GM21723 (cell line): ENCODE measurements at regions not wholly inside any gene's neighbourhood (a gene's known extent, or its start where the extent isn't known, plus 50 kb on each side); places are given as distances from the start of the nearest gene placed in this dataset.

Experiments used
- ATAC-seq: cut with Tn5 transposase; IDR thresholded peaks from one replicate; pipeline ENCODE4 v1.9.1; 2021; ENCODE audit warnings: mild to moderate bottlenecking, moderate library complexity; ENCODE audit not compliant: unreplicated experiment

DNA sequence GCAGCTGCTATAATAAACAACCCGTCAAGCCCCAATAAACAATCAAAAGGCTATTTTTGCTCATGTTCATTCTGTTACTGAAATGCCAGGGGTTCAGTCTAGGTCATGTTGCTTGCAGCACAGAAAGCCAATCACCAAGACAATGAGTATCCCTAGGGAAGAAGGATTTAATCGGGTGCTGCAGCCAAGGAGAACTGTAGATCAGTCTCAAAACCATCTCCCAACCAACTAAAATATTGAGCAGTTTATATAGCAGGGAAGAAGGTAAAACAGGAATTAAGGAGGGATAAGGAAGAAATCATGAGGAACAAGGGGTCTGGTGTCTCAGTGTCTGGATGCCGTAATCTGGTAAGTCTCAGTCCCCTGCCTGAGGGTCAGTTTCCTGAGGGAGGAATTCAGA is 169.5 kb downstream of the BLID start:
- ATAC-seq = no peak

DNA sequence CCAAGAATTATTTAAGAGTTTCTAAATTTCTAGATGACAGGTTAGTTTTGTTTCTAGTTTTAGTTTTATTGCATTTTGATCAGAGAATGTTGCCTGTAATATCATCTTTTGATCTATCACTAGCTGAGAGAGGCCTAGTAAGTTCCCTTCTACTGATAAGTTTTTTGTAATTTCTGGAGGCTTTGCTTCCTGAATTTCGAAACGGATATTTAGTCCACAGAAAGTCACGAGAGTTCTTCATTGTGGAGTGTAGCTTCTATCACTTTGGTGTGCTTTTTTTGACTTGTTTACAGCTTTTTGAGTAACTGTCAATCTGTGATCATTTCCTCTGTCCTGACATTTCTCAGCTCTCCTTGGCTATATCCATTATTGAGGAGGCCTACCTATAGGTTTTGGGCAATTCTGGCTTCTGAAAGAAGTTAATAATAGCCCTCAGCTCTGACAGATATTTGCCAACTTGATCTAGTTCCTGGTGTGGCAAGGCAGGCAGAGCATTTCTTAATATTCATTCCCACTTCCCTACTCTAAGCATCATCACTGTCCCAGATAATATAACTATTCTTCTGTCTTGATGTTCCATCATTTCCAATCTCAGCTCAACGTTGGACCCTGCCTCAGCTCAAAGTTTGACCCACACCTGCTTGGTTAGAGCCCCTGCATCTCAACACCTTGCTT is 171.3 kb downstream of the BLID start:
- no peak for ATAC-seq

DNA sequence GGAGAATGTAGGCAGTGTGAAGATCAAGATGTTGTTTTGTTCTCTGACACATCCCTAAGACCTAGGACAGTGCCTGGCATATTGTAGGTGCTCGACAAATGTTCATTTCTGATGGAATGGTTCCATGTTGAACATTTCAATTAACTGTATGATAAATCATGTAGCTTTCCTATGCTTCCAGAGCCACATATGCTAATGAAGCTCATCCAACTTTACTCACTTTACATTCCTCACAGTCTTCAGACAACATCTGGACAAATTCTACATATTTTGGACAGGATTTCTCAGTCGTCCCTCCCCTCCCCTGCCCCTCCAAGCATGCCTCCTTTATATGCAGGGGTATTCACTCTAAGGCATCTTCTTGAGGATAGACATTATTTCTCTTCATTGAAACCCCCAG is 177.9 kb downstream of the BLID start:
- no peak for ATAC-seq

DNA sequence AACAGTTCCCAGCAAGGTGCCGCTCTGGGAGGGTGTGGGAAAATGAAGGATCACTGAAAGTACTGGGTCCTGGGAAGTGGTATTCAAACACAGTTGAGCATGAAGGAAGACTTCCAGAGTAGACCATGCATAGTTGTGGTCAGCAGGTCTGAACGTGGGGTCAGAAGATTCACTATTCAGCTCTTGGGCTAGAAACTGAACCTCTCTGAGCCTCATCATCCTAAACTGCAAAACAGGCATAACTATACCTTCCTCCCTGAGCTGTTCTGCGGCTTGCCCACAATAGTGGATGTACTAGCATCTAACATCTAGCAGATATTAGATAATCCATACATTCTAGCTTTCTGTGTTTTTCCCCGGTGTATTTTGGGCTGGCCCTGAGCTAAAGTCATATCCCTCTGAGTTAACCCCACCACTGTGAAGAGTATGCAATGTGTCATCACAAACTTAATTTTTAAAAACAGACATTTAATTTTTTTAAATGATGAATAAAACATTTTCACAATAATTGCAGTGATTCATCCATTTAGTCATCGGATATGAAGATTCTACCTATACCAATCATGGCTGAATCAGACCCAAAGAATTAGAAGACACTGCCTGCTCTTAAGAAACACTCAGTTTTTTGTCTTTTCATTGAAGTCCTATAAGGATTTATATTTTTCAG is 179.1 kb downstream of the BLID start:
- ATAC-seq = no peak

DNA sequence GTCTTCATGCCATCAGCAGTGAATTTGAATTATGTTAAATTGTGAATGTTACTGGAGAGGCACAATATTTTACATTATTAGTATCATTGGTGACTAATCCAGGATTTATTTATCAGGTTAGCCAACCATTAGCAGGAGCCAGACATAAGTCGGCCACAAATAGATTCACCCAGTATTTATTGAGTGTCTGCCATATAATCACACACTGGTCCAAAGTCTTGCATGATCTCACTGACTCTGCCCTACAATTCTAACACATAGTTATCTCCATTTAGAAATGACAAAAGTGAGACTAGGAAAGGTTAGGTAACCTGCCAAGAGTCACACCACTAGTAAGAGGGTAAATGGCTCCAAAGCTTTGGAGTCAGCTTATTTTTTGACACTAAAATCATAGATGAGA is 179.6 kb downstream of the BLID start:
- ATAC-seq = no peak

DNA sequence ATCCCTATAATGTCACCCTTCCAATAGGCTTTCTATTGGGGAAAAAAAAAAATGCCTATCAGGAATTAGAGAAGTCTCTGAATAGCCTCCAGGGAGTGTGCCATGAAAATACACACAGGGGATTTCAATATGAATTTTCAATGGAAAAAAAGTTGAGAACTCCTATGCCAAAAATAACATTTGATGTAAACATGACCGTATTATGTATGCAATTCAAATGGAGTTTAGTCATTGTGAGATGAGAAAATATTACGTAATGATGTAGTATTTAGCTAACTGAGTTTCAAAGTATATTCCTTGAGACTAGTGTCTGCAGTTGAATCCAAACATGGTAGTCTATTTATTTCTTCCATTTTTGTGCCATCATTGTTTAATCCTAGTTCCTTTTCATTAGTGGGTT is 182.3 kb downstream of the BLID start:
- no peak for ATAC-seq

DNA sequence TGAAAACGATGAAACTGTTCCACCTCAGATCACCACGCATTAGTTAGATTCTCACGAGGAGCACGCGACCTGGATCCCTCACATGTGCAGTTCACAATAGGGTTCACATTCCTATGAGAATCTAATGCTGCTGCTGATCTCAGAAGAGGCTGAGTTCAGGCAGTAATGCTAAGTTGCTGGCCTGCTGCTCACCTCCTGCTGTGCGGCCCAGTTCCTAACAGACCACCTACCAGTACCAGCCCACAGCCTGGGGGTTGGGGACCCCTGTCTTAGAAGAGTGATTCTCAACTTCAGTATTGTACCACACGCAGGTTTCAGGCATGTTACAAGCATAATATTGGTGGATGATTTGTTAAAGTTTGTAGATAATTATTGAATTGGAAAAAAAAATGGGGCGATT is 182.7 kb downstream of the BLID start:
- ATAC-seq = no peak

DNA sequence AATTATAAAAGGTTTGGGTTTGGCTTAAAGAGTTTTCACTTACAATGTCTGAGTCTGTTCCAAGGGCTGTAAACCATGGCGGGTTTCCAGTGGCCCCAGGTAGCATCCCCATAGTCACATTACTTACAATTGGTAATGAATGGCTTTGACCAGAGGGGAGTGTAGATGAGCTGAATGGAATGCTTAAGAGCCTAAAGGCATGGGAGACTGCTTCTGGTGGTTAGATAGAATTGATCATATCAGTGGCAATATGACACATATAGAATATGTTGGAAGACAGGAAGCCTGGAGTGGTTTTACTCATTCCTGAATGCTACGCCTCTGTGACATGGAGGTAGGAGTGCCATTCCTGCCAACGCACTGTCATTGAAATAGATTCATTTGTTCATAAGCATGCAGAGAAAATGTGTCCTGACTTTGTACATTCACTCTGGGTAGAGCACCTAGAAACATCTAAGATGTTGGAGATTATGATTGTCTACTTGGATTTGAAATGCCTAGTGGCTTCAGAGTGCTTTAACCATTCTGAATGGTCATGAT is 183.3 kb downstream of the BLID start:
- no peak for ATAC-seq

DNA sequence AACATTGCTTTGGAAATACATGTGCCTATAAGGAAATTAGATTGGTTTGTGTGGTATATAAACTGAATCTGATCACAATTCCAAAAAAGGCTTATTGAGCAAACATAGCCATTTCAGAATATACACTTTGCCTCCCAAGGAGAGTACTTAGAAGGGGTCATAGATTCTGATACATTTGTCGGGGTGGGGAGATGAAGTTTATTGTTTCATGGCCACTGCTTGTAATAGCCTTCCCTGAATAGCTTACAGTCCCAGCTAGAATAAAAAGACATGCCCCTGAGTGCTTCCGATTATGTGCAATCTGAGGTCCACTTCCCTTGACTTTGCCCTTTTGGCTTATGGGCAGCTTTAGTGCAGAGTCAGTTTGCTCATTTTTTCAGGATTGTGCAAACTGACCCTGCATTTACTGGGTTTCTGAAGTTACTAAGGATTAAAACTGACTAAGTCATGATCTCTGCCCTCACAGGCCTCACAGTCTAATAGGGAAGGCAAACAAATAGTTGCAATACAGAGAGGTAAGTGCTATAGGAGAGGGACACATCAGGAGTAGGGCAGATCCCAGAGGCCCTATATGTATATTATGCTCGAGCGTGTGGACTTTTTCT is 184.2 kb downstream of the BLID start:
- ATAC-seq = no peak

DNA sequence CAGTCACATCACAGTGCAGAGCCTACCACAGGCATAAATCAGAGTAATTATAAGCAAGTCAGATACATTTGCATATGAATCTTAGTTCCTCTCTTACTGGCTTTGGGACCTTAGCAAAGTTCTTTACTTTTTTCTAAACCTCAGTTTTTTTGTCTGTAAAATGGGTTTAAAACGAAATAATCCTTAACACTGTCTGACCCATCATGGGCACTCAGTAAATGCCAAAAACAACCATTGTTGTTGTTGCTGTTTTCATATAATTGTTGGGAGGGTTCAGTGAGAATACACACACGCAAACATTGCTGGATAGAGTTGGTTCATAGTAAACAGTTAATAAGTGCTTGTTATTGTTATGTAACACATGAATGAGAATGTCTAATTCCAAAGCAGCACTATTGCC is 184.9 kb downstream of the BLID start:
- ATAC-seq = no peak

DNA sequence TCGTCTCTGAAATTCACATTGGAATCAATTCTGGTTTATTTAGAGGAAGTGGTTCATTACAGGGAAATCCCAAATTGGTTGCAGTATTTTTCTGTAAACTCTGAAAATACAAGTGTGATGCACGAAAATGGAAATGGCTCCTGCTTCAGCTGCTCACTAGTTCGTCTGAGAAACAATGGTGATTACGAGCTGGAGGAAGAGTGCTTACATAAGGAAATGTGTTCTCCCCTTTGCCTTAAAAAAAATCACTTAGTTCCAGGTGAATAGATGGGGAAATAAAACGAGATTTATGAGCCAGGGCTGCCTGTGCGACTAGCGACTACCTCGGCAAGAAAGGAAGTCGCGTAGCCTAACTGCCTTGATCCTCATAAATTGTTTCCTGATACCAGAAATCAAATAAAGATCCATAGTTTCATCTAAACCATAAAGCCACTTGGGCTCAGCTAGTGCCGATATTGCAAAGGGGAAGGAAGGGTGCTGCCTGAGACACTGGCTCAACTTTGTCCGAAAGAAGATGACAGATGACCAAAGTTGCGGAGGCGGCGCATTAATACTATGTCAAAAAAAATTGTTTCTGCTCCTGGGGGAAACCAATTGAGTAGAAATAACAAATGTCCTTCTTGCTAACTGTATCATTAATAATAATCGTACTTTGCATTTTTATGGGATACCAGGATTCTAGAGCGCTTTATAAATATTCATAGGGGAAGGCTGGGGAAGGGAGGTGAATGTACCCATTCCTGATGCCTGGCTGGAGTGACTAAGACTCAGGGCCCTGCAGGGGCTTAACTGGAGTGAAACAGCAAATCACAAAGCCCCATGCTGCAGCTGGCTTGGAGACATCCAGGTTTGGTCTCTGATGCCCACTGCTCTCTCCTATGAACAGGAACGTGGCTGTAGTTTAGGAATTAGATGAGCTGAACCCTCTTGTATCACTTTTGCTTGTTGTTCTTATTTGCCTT is 185.7 kb downstream of the BLID start:
- ATAC-seq = no peak

DNA sequence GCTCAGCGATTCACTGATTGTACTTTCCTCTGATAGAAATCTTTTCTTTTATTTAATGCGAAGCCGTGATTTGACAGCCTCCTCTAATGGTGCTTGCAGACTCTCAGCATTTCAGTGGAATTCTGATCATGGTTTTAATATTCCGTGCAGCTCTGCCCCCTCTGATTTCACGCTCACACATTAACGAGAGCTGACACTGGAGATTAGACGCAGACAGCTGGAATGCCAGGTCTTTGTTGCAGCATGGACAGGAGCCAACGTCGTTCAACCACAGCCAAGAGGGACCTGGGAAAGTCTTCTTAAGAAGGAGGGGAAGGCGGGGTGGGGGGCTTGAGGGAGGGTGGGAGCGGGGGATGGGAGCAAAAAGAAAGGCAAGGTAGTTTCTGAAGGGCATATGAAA is 186.4 kb downstream of the BLID start:
- no peak for ATAC-seq

DNA sequence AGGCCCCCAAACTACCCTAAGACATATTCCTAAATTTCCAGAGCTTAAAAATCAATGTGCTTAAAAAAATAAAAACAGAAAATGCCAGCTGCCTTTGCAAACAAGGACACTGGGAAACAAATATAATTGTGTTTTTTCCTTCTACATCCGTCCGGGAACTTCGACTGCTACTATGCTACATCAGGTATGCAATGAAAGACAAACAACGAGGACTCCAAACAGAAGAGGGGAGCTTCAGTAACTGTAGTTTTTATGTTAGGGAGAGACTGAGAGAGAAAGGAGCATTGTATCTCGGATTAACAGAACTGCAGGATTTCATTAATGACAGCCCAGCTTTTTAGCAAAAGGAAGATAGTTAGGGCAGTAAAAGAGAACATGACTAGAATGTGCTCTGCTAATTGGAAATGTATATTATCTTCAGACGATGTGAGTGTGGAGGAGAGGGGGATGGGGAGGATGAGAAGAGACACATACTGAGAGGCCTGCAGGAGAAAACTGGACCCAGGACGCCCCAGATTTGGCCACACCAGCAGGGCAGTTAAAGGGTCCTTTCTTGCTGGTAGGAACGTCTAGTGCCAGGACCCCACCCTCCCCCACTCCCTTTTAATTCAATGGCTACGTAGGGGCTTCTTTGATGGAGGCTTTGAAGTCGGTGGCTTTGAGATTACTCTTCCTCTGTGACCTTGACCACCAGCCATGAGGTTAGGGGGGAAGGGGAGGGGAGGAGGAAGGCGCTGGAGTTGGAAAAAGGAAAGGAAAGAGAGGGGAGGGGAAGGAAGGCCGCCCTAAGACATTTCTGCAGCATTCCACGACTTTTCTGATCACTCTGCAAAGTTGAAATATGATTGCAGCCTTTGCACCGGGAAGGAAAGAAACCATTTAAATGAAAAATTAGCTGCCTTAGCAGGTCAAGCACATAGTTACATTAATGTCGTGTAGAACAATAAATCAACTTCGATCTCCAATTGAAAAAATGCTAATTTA is 187.1 kb downstream of the BLID start:
- no peak for ATAC-seq

DNA sequence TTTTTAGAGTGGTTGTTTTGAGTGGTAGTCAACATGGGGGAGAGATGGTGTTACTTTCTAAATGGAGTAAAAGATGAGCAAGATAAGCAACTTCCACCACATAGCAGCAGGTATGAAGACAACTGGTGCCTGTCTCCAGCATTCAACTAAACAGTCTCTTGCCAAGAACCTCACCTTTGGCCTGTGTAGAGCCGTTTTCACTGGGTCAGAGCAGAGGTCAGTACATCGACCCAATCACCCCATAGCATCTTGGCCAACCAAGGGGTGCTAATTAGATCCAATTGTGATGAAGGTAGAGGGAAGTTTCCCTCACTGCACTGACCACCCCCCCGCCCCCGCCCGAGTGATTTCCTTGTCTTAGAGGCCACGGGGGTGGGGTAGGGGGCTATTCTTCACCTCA is 188.2 kb downstream of the BLID start:
- no peak for ATAC-seq

DNA sequence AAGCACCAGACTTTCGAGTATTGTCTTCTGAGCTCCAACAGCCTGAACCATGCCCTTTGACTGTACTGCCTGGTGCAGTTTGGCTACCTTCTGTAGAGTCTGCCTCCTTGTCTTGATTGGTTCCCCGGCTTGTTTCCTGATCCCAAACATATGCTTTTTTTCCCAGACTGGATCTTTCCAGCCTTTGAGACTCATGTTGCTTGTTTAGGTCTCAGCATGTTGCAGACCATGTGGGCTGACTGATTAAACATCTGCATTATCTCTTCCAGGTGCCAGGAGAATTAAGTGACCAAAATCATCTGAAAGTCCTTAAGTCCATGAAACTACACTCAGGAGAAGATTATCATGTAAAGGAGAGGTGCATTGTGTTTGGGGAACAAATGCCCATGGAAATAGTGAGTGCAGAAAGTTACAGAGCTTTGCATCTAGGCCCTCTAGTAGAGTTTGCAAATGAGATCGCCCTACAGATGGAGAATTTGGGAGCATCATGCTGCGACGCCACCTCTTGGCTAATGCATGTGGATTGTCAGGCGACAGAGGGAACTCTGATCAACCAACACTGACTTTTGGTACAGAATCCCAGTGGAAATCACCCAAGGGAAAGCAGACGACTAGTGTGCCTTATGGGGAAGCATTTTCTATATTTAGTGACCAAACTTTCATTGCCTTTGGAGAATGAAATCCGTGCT is 188.8 kb downstream of the BLID start:
- no peak for ATAC-seq

DNA sequence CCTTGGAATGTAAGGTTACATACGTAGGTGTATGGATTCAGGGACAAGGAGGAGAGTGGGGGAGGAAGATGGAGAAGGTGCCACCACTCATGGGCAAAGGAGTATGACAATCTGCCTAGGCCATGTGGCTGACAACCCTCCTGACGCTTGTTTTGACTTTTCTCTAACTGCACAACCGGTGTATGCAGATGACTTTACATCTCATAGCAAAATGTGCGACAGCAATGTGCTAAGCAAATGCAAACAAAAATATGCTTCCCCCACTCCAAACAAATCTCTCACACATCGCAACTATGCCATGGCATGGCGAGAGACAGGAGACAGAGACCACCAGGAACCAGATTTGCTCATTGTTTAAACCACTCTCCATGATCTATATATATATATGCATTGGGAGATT is 191.8 kb downstream of the BLID start:
- no peak for ATAC-seq

DNA sequence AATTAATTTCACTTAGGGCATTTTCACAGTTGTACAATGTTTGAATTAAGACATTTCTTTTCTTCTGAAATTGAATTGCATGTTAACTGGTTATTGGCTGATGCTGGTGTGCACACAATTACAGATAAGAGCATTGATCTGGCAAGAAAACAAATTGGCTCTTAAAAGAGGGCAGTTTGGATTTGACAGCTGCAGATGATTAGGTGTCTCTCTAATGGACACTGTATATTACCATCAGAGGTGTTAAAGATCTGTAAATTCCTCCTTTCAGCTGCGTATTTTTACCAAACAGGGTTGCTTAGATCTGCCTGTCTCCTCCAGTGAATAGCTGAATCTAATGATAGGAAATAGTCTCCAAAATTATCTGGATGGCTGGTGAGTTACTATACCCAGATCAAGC is 198.5 kb downstream of the BLID start:
- ATAC-seq = no peak

DNA sequence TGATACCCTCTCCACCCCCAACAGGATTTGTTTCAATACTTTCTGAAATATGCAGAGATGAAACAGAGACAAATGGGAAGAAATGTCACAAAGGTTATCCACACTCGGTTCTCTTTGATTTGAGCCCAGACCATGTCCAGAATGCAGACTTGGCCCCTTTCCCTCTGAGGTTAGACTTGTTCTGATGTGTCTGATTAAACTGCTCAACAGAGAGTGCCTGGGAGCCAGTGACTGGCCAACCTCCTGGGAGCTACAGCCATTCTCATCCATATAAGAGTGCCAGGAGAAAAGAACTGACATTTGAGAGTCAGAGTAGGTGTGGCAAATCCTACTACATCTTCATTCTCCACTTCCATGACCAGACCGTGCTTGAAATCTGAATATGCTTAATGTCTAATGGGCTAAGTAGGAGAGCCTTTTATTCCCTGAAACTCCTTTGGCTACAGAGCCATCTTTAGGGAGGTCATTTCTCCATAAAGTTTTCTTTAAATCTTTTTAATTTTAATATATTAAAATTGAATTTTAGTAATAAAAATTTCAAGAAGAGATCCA is 201.4 kb downstream of the BLID start:
- no peak for ATAC-seq

DNA sequence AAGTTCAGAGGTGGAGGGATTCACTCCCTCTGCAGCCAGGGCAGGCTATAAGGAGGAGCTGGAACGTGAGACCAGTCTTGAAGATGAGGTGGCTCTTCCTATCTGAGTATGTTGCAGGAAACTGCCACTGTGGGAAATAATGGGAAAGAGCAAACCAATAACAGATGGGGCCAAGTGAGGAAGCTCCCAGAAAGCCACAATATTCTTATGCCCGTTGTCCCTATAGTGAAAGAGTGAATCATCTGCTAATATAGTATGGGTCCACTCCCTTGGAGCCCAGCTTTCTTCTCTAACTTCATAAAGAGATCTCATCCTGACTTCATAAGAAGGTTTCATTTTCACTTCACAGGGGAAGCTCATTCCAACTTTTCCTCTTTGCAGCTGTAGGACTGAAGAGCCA is 206.4 kb downstream of the BLID start:
- ATAC-seq = no peak
